ENCODE measurements at regions not wholly inside any gene's neighbourhood (a gene's known extent, or its start where the extent isn't known, plus 50 kb on each side); places are given as distances from the start of the nearest gene placed in this dataset.
A peak's percentile ranks its signal among the peaks of the same experiment; 100 is the strongest.

GRCh38 chr21:43353282-43354025, 73.5 kb downstream of the SIK1 start:
- Histone ChIP-seq H3K27ac (ENCODE audit: low read depth, low read length, poor library complexity, severe bottlenecking) (peak overlapping the region; percentile 97), H3K4me2 (ENCODE audit: low read length) (peak overlapping the region; percentile 64), H3K4me1 (ENCODE audit: insufficient read depth, low read length, severe bottlenecking) (peaks cover 47% of the 10 kb centered on the region), H2AFZ (ENCODE audit: low read length) (no peak overlapping the region), H3K9ac (ENCODE audit: low read length) (peak overlapping the region; percentile 75), H3K36me3 (ENCODE audit: insufficient read depth, low read length) (no peaks in the 10 kb centered on the region), H3F3A (ENCODE audit: insufficient read depth, low read length) (no peaks in the 10 kb centered on the region; the same call in 1 of the 2 replicates), H3K27me3 (ENCODE audit: insufficient read depth, low read length) (no peaks in the 10 kb centered on the region), H3K79me2 (ENCODE audit: insufficient read depth, low read length) (no peaks in the 10 kb centered on the region), H3K9me2 (ENCODE audit: low read depth, low read length) (no peaks in the 10 kb centered on the region), H3K4me3 (ENCODE audit: low read depth, low read length, poor library complexity, severe bottlenecking) (peak overlapping the region; percentile 58), H4K20me1 (ENCODE audit: insufficient read depth, low read length) (no peaks in the 10 kb centered on the region), H3K9me3 (ENCODE audit: low read length) (no peaks in the 10 kb centered on the region)
- TF ChIP-seq CTCF (IDR thresholded peaks at IDR 0.05; ENCODE audit: low read length) = no peak
- no peak for TF ChIP-seq EZH2 (IDR thresholded peaks at IDR 0.05; ENCODE audit: borderline replicate concordance, low read length)

GRCh38 chr21:43352568-43353281, 74.2 kb downstream of the SIK1 start:
- H3K27ac ChIP-seq (ENCODE audit: low read depth, low read length, poor library complexity, severe bottlenecking) = peak overlapping the region; percentile 97
- peak overlapping the region; percentile 75 for H3K9ac ChIP-seq (ENCODE audit: low read length)
- no peaks in the 10 kb centered on the region for H3K79me2 ChIP-seq (ENCODE audit: insufficient read depth, low read length)
- H3K4me2 ChIP-seq (ENCODE audit: low read length) = peak overlapping the region; percentile 64
- H4K20me1 ChIP-seq (ENCODE audit: insufficient read depth, low read length) = no peaks in the 10 kb centered on the region
- peaks cover 47% of the 10 kb centered on the region for H3K4me1 ChIP-seq (ENCODE audit: insufficient read depth, low read length, severe bottlenecking)
- H3K27me3 ChIP-seq (ENCODE audit: insufficient read depth, low read length) = no peaks in the 10 kb centered on the region
- H2AFZ ChIP-seq (ENCODE audit: low read length) = no peak overlapping the region
- no peaks in the 10 kb centered on the region; the same call in 1 of the 2 replicates for H3F3A ChIP-seq (ENCODE audit: insufficient read depth, low read length)
- H3K36me3 ChIP-seq (ENCODE audit: insufficient read depth, low read length) = no peaks in the 10 kb centered on the region
- H3K9me2 ChIP-seq (ENCODE audit: low read depth, low read length) = no peaks in the 10 kb centered on the region
- H3K4me3 ChIP-seq (ENCODE audit: low read depth, low read length, poor library complexity, severe bottlenecking) = peak overlapping the region; percentile 58
- TF ChIP-seq CTCF (IDR thresholded peaks at IDR 0.05; ENCODE audit: low read length) (no peak), EZH2 (IDR thresholded peaks at IDR 0.05; ENCODE audit: borderline replicate concordance, low read length) (no peak)
- H3K9me3 ChIP-seq (ENCODE audit: low read length) = no peaks in the 10 kb centered on the region

GRCh38 chr21:43352154-43352537, 74.8 kb downstream of the SIK1 start:
- peak overlapping the region; percentile 12 for H3K4me3 ChIP-seq (ENCODE audit: low read depth, low read length, poor library complexity, severe bottlenecking)
- H2AFZ ChIP-seq (ENCODE audit: low read length) = no peak overlapping the region
- no peak overlapping the region; the same call in 1 of the 2 replicates for H3K9ac ChIP-seq (ENCODE audit: low read length)
- peak overlapping the region; percentile 71 for H3K27ac ChIP-seq (ENCODE audit: low read depth, low read length, poor library complexity, severe bottlenecking)
- peak overlapping the region; percentile 28; the same call in 1 of the 2 replicates for H3K4me2 ChIP-seq (ENCODE audit: low read length)
- no peaks in the 10 kb centered on the region for H3K9me2 ChIP-seq (ENCODE audit: low read depth, low read length)
- 0 out of 2 replicates have a peak, but pooled peaks cover 2% of the 10 kb centered on the region for H3K27me3 ChIP-seq (ENCODE audit: insufficient read depth, low read length)
- H3K36me3 ChIP-seq (ENCODE audit: insufficient read depth, low read length) = no peaks in the 10 kb centered on the region
- peaks cover 47% of the 10 kb centered on the region for H3K4me1 ChIP-seq (ENCODE audit: insufficient read depth, low read length, severe bottlenecking)
- TF ChIP-seq EZH2 (IDR thresholded peaks at IDR 0.05; ENCODE audit: borderline replicate concordance, low read length) = no peak
- no peak for TF ChIP-seq CTCF (IDR thresholded peaks at IDR 0.05; ENCODE audit: low read length)
- H3K79me2 ChIP-seq (ENCODE audit: insufficient read depth, low read length) = no peaks in the 10 kb centered on the region
- no peaks in the 10 kb centered on the region; the same call in 1 of the 2 replicates for H3F3A ChIP-seq (ENCODE audit: insufficient read depth, low read length)
- H4K20me1 ChIP-seq (ENCODE audit: insufficient read depth, low read length) = no peaks in the 10 kb centered on the region
- H3K9me3 ChIP-seq (ENCODE audit: low read length) = no peaks in the 10 kb centered on the region
